HUES64 (cell line): ENCODE measurements at regions not wholly inside any gene's neighbourhood (a gene's known extent, or its start where the extent isn't known, plus 50 kb on each side); places are given as distances from the start of the nearest gene placed in this dataset.
"Not testable (repeated sequence)": the region's sequence is repeated elsewhere in the genome, so short reads cannot be mapped to it uniquely, and the experiment has no call there.

ENCODE experiments used
- H3K27ac ChIP-seq: 2 replicates; pipeline ENCODE4 v1.7.0; 2013; ENCODE audit warnings: low read depth, low read length, inconsistent platforms
- H3K27me3 ChIP-seq: 2 replicates; pipeline ENCODE4 v1.6.1; 2013; ENCODE audit warnings: mild to moderate bottlenecking, low read length; ENCODE audit not compliant: insufficient read depth
- H3K36me3 ChIP-seq: 2 replicates; pipeline ENCODE4 v1.6.1; 2013; ENCODE audit warnings: mild to moderate bottlenecking, low read length; ENCODE audit not compliant: insufficient read depth
- H3K4me1 ChIP-seq: 2 replicates; pipeline ENCODE4 v1.6.1; 2013; ENCODE audit warnings: mild to moderate bottlenecking, low read length, moderate library complexity; ENCODE audit not compliant: insufficient read depth
- H3K4me3 ChIP-seq: 2 replicates; pipeline ENCODE4 v1.5.1; 2013; ENCODE audit warnings: mild to moderate bottlenecking, low read length, moderate library complexity
- H3K9ac ChIP-seq: 2 replicates; pipeline ENCODE4 v1.6.1; 2013; ENCODE audit warnings: mild to moderate bottlenecking, low read depth, low read length
- H3K9me3 ChIP-seq: 2 replicates; pipeline ENCODE4 v1.6.1; 2013; ENCODE audit warnings: low read depth, low read length; ENCODE audit not compliant: insufficient read depth
- WGBS: fragments of 150-250, 120-280 bp; methylation state at CpG from one replicate; pipeline ENCODE4 v1.1.7; 2013; ENCODE audit warnings: missing lambda C conversion rate; 5-methylcytosine and 5-hydroxymethylcytosine counted together

- H3K27me3 ChIP-seq = no peaks in the 10 kb centered on the region
- H3K4me3 ChIP-seq = no peak overlapping the region
- H3K36me3 ChIP-seq = no peaks in the 10 kb centered on the region
- H3K9ac ChIP-seq = no peak overlapping the region
- no peaks in the 10 kb centered on the region for H3K4me1 ChIP-seq
- no peak overlapping the region for H3K27ac ChIP-seq
- 93% methylated on average over 3 of the region's 3 CpGs for WGBS
- H3K9me3 ChIP-seq = no peaks in the 10 kb centered on the region
Observed at GRCh38 chr13:88022431-88023208, 351.4 kb downstream of the SLITRK5 start.

GRCh38 chr13:88026241-88026640 is 355.1 kb downstream of the SLITRK5 start:
- Histone ChIP-seq H3K9me3 (no peaks in the 10 kb centered on the region), H3K4me1 (no peaks in the 10 kb centered on the region), H3K36me3 (no peaks in the 10 kb centered on the region), H3K9ac (no peak overlapping the region), H3K27ac (no peak overlapping the region), H3K4me3 (no peak overlapping the region), H3K27me3 (no peaks in the 10 kb centered on the region)
- 100% methylated on average over 1 of the region's 1 CpG for WGBS

GRCh38 chr13:88031980-88032559 is 360.9 kb downstream of the SLITRK5 start:
- H3K9me3 ChIP-seq = no peaks in the 10 kb centered on the region
- H3K4me3 ChIP-seq = no peak overlapping the region
- H3K9ac ChIP-seq = no peak overlapping the region
- no peaks in the 10 kb centered on the region for H3K27me3 ChIP-seq
- H3K36me3 ChIP-seq = no peaks in the 10 kb centered on the region
- H3K4me1 ChIP-seq = no peaks in the 10 kb centered on the region
- H3K27ac ChIP-seq = no peak overlapping the region

GRCh38 chr13:88036205-88036604 is 365.0 kb downstream of the SLITRK5 start:
- H3K27me3 ChIP-seq, H3K27ac ChIP-seq, H3K4me3 ChIP-seq, H3K4me1 ChIP-seq, H3K9me3 ChIP-seq, H3K36me3 ChIP-seq, H3K9ac ChIP-seq: not testable (repeated sequence)
- 96% methylated on average over 7 of the region's 8 CpGs for WGBS

- no peaks in the 10 kb centered on the region for H3K27me3 ChIP-seq
- H3K27ac ChIP-seq = no peak overlapping the region
Observed at GRCh38 chr13:88042489-88042888, 371.3 kb downstream of the SLITRK5 start.

GRCh38 chr13:88051746-88052482 is 380.7 kb downstream of the SLITRK5 start:
- Histone ChIP-seq H3K4me1 (no peaks in the 10 kb centered on the region), H3K27me3 (no peaks in the 10 kb centered on the region), H3K9me3 (peaks cover 24% of the 10 kb centered on the region), H3K4me3 (no peak overlapping the region), H3K36me3 (no peaks in the 10 kb centered on the region), H3K9ac (no peak overlapping the region), H3K27ac (no peak overlapping the region)
- WGBS = 83% methylated on average over 8 of the region's 8 CpGs

More at GRCh38 chr13:88042489-88042888, 371.3 kb downstream of the SLITRK5 start:
- Histone ChIP-seq H3K36me3 (no peaks in the 10 kb centered on the region), H3K9me3 (0 out of 2 replicates have a peak, but pooled peaks cover 2% of the 10 kb centered on the region), H3K4me1 (no peaks in the 10 kb centered on the region), H3K9ac (no peak overlapping the region), H3K4me3 (no peak overlapping the region)
- 88% methylated on average over 1 of the region's 1 CpG for WGBS

- no peaks in the 10 kb centered on the region for H3K4me1 ChIP-seq
- H3K9ac ChIP-seq = no peak overlapping the region
- H3K27ac ChIP-seq = no peak overlapping the region
- no peaks in the 10 kb centered on the region for H3K9me3 ChIP-seq
- no CpG with 5 or more reads among the region's 1 CpG for WGBS
- no peaks in the 10 kb centered on the region for H3K36me3 ChIP-seq
- no peaks in the 10 kb centered on the region for H3K27me3 ChIP-seq
- H3K4me3 ChIP-seq = no peak overlapping the region
Observed at GRCh38 chr13:88063741-88064140, 392.6 kb downstream of the SLITRK5 start.

- no peaks in the 10 kb centered on the region for H3K36me3 ChIP-seq
- no peak overlapping the region for H3K4me3 ChIP-seq
- H3K27me3 ChIP-seq = no peaks in the 10 kb centered on the region
- H3K9ac ChIP-seq = no peak overlapping the region
- H3K27ac ChIP-seq = no peak overlapping the region
- no peaks in the 10 kb centered on the region for H3K9me3 ChIP-seq
- WGBS = no CpG with 5 or more reads among the region's 2 CpGs
- no peaks in the 10 kb centered on the region for H3K4me1 ChIP-seq
Observed at GRCh38 chr13:88066847-88067246, 395.7 kb downstream of the SLITRK5 start.

- Histone ChIP-seq H3K27me3 (no peaks in the 10 kb centered on the region), H3K9me3 (no peaks in the 10 kb centered on the region), H3K4me3 (no peak overlapping the region), H3K36me3 (no peaks in the 10 kb centered on the region), H3K9ac (no peak overlapping the region), H3K4me1 (no peaks in the 10 kb centered on the region), H3K27ac (no peak overlapping the region)
- WGBS = 100% methylated on average over 1 of the region's 1 CpG
Observed at GRCh38 chr13:88068316-88068715, 397.1 kb downstream of the SLITRK5 start.

- no peaks in the 10 kb centered on the region for H3K36me3 ChIP-seq
- WGBS = 86% methylated on average over 11 of the region's 11 CpGs
Observed at GRCh38 chr13:88068975-88069374, 397.8 kb downstream of the SLITRK5 start.

GRCh38 chr13:88071371-88071770 is 400.2 kb downstream of the SLITRK5 start:
- no peaks in the 10 kb centered on the region for H3K9me3 ChIP-seq
- H3K27ac ChIP-seq = no peak overlapping the region
- no peaks in the 10 kb centered on the region for H3K27me3 ChIP-seq
- H3K4me1 ChIP-seq = no peaks in the 10 kb centered on the region
- no peak overlapping the region for H3K9ac ChIP-seq
- WGBS = 98% methylated on average over 1 of the region's 1 CpG
- no peak overlapping the region for H3K4me3 ChIP-seq
- H3K36me3 ChIP-seq = no peaks in the 10 kb centered on the region

More at GRCh38 chr13:88068975-88069374, 397.8 kb downstream of the SLITRK5 start:
- H3K27ac ChIP-seq = no peak overlapping the region
- H3K9me3 ChIP-seq = no peaks in the 10 kb centered on the region
- no peaks in the 10 kb centered on the region for H3K4me1 ChIP-seq
- H3K27me3 ChIP-seq = no peaks in the 10 kb centered on the region
- H3K4me3 ChIP-seq = no peak overlapping the region
- no peak overlapping the region for H3K9ac ChIP-seq
